Mammary epithelial cell (primary cell): ENCODE measurements at regions not wholly inside any gene's neighbourhood (a gene's known extent, or its start where the extent isn't known, plus 50 kb on each side); places are given as distances from the start of the nearest gene placed in this dataset.
A peak's percentile ranks its signal among the peaks of the same experiment; 100 is the strongest.

ENCODE experiments used
- CTCF ChIP-seq, 2 donors: IDR thresholded peaks in 1 of 2; conservative IDR thresholded peaks in 1 of 2; 2 replicates each; pipeline ENCODE4 v1.5.1; 2011 to 2012; ENCODE audit warnings: inconsistent platforms in 2 of 2, low read length in 2 of 2, mild to moderate bottlenecking in 2 of 2, control low read depth in 1 of 2, low read depth in 1 of 2; ENCODE audit not compliant: insufficient read depth in 1 of 2; ENCODE audit errors: extremely low read depth in 1 of 2
- EZH2 ChIP-seq: IDR thresholded peaks from 2 replicates; pipeline ENCODE4 v1.6.1; 2012; ENCODE audit warnings: low read length, inconsistent platforms, borderline replicate concordance

- TF ChIP-seq CTCF (conservative IDR thresholded peaks at IDR 0.05 in 1 of 2, IDR thresholded peaks at IDR 0.05 in 1 of 2; ENCODE audit: extremely low read depth in 1 of 2, insufficient read depth in 1 of 2, low read depth in 1 of 2, low read length in 2 of 2) (peak; percentile 24 to 33), EZH2 (no peak)
These were observed 58.6 kb upstream of the GJB5 start for GRCh38 chr1:34696230-34696629.
